CD1c-positive myeloid dendritic cell (primary cell): ENCODE measurements at regions not wholly inside any gene's neighbourhood (a gene's known extent, or its start where the extent isn't known, plus 50 kb on each side); places are given as distances from the start of the nearest gene placed in this dataset.
"Not testable (repeated sequence)": the region's sequence is repeated elsewhere in the genome, so short reads cannot be mapped to it uniquely, and the experiment has no call there.

Source experiments
- DNase-seq: peaks from one replicate; pipeline ENCODE4 v3.0.0-alpha.2; 2016; ENCODE audit errors: extremely low spot score

DNA sequence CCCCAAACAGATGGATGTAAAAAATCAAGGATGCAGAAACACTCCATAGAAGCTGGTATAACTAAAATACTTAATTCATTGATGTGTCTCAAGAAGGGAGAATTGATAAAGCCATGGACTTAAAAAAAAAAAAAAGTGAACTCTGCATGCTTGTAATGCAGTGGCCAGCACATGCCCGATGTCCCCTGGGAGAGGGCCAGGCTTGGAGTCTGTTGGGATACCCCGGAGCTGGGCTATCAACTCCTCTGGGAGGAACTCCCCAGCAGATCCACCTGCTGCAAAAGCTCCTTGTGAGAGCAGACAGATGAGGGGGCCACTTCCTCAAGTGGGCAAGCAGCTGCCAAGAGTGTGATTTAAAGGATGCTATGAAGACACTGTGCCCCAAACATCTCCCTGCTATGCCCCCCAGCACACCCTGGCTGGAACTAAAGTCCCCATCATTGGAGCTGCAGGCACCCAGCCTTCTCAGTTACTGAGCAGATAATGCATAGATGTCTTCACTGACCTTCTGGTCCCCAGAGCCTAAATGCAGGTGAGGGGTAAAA, 311.5 kb upstream of the ID2 start:
- DNase-seq, result no peak

DNA sequence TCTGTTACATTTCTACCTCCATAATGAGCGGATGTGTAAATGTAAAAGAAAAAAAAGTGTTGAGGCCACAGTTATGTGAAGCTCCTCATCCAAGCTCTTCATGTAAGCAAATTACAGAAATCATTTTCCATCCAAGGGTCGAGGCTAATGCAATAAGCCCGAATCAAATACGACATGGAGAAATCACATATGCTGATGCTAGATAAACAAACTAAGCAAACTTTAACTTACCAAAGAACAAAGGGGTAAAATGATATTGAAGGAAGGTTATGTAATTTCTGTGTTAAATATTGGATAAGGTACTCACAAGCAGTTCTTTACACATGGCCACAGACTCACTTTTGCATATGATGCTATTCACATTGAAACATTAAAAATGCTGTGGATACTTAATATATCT, 310.2 kb upstream of the ID2 start:
- no peak for DNase-seq

DNA sequence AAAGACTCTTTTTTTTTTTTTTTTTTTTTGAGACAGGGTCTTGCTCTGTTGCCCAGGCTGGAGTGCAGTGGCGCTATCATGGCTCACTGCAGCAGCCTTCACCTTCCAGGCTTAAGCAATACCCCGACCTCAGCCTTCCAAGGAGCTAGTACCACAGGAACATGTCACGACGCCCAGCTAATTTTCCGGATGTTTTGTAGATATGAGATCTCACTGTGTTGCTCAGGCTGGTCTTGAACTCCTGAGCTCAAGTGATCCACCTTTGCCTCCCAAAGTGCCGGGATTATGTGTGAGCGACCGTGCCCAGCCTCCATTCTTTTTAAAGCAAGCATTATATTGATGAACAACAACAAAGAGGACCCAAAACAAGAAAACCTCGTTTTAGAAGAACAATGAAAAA, 307.1 kb upstream of the ID2 start:
- DNase-seq, result no peak

DNA sequence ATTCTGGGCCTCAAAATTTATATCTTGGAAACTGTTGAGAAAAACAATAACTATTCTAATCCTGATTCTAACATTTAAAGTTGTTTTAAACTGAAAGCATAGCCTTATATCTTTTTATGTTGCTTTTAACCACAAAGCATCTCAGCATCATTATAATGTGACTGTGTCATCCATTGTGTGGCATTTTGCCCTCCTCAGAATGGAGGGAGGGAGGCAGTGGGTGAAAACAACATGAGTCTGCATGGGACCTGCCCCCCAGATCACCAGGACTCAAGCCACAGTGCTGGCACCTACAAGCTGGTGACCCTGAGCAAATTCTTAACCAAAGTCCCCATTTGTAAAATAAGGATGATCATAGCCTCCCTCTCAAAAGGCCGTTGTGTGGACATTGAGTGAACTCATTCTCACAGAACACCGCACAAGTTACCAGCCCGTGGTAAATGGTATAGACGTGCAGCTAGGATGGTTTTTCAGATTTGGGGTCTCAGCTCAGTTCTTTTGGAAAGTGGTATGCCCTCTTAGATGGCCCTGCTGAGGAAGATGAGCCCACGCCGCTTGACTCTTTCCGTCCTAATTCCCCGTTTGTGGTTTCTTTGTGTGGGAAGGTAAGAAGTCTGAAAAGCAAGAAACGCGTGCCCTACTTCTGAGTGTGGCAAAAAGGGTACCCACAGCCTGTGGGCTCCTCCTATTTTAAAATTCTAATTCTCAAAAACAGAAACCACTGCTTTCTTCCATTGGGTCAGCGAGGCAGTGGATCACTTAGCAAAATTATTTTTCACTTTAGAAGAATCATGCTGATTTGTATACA, 305.0 kb upstream of the ID2 start:
- peak; percentile 38 for DNase-seq

DNA sequence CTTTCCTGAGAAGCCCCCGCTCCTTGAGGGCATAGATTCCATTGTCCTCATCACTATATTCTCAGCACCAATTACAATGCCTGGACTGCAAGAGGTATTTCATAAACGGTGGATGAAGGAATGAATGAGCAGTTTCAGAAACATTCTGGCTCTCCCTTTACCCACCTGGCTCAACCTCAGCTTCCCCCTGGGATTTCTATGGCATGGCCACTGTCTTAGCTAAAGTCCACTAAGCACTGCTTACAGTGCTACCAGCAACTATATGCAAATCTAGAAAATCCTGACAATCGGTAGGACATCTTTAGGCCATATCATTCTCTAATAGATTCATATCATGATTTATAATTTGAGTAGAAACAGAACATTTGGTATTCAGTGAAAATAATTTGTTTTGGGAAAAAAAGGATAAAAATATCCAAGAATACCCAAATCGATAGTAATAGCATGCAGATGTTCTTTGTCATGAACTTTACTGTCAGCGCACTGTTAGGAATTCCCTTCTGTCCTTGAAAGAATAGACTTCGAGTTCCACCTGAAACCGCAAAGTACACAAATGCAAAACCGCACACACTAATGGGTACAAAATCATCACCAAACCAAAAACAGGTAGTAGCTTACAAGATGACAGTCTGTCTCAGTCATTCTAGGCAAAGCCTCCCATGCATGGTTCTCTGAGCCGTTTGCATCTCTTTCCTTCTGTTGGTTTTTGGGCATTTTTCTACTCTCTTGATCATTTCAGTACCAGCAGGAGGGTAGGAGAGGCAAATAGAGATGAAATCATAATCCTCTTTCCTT, 303.6 kb upstream of the ID2 start:
- DNase-seq, result no peak

DNA sequence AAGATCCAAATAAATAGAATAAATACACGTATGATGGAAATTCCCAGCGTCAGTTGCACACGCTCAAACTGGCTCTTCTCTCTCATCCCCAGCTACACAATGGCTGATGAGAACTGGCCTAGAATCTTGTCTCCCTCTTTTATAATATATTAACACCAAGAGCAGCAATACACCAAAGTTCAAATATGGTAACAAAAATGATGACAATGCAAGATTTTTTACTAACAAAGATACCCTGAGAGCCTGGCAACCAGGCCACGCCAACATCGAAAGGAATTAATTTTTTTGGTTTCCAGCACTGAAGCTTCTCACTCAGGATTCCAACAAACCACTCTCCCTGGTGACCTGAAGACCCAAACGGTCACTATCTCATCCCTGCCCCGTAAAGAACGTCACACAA, 302.7 kb upstream of the ID2 start:
- no peak for DNase-seq

DNA sequence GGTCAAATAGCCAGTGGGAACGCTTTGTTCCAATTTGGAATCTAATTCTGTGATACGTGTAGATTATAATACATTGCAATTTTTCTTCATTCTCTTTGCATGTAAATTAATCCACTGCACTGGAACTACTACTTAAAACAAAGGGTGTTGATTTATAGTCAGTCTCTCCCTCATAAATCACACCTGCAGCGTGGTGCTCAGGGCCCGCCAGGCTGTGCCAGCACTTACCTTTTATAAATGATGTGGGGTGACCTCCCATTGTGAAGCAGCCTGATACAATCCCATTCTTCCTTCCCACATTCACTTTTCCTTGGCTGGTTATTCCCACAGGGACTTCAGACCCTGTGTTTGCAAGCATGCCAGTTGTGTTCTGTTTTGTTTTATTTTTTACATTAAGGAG, 302.3 kb upstream of the ID2 start:
- DNase-seq, result no peak

DNA sequence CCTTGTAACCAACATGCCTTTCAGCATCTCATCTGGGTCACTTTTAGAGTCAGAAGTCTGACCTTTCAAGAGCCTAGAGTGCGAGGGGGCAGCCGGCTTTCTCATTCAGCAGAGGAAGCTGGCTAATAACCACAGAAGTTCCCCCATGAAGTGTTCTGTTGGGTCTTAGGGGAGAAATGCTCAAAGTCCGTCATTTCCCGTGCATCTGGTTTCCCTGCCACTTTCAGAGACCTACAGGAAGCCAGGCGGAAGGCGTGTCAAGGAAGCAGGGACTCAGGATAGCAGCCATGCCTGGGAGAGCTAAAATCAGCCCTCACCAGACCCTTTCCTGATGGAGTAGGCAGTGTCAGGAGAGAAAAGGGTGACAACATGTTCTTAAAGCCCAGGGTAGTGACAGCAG, 301.8 kb upstream of the ID2 start:
- peak; percentile 21 for DNase-seq

DNA sequence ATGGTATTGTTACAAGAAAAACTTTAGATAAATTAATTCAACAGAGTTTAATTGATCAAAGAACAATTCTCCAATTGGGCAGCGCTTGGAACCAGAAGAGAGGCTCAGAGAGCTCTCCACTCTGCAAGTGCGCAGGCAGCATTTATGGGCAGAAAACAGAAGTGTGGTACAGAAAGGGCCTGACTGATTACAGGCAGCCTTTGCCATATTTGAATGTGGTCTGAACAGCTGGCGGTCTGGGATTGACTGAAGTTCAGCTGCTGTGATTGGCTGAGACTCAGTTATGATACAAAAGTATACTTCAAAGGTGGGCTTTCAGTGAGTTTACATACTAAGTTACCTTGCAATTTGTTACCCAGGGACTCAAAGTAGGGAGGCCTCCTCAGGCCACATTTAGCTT, 301.3 kb upstream of the ID2 start:
- peak; percentile 21 for DNase-seq

DNA sequence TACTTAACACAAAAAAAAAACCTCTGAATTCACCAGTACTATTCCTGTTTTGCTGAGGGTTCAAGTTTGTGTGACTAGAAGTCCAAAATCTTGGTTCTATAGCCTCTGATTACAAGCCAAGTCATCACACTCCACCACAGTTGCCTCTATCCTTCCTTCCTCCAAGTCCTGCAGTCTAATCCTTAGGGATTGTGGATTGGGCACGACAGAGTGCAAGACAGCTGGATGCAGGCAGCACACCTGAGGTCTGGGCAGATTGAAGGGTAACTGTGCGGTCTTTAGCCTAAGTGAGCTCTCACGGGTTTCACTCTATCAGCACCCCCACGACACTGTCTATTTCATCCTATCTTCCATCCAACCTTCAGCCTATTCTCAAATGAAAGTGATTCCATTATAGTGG, 299.4 kb upstream of the ID2 start:
- DNase-seq, result no peak

DNA sequence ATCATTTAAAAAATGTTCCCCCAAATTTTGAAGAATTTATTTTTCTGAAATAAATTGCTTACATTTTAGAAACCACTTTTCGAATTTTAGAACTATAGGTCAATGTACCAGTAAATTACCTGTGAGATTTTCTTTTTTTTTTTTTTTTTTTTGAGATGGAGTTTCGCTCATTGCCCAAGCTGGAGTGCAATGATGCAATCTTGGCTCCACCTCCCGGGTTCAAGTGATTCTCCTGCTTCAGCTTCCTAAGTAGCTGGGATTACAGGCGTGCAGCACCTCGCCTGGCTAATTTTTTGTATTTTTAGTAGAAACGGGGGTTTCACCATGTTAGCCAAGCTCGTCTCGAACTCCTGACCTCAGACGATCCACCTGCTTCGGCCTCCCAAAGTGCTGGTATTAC, 295.1 kb upstream of the ID2 start:
- not testable (repeated sequence) for DNase-seq

DNA sequence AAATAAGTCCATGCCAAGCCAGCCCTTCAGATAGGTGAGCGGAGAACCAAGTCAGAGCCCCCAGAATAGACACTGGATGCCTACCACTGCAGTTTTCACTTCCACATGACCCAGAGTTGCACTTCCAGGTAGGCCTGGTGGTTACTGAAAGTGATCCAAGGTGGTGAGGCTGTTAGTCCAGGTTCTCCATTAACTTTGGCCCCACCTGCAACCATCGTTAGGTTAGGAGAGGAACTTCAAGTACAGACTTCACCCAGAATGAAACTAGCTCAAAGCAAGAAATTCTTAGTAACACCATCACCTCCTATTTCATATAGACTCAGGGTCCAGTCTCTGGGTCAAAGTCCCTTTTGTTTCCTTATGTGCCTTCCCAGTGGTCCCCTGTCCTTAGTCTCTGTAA, 293.1 kb upstream of the ID2 start:
- DNase-seq, result no peak

DNA sequence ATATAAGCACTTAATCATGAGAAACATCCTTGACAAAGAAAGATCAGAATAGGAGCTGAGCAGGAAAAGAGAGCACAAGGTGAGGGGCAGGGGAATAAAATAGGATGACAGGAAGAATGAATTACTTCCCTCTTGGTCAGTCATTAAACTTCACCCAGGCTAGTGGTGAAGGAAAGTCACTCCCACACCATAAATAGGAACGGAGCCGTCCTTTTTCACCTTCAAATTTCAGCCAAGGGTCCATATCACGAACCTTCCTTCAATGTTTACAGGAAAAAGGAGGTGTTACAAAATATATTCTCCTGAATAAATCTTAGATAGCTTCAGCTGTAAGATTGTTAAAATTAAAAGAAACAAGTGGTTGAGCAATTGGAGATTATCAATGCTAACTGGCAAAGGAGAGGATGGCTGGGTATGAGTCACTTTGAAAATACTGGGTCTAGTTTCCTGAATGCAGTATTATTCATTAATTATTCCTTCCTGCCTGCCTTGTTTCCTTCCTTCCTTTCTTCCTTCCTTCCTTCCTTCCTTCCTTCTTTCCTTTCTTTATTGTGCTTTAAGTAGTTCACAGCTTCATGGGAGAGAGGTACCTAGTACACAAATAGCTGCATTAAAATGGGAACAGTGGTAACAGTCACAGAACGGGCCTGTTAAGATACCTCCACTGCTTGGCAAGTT, 292.3 kb upstream of the ID2 start:
- no peak for DNase-seq

DNA sequence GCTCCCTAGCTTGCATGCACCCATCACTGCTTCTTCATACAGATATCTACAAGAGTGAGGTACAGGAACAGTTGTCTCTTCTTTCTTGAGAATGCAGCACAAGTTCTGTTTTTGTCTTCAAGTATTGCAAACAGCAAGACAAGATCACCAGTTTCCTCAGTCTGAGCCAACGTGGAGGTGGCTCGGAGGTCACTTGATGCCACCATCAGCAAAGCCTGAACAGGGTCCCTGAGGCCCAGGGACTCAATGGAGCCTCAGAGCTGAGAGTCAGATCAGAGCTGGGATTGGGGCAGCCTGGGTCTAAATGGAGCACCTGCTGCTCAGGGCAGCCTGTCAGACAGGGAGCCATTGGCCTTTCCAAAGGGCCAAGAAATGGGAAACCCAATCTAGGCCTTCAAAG, 290.7 kb upstream of the ID2 start:
- DNase-seq, result no peak

DNA sequence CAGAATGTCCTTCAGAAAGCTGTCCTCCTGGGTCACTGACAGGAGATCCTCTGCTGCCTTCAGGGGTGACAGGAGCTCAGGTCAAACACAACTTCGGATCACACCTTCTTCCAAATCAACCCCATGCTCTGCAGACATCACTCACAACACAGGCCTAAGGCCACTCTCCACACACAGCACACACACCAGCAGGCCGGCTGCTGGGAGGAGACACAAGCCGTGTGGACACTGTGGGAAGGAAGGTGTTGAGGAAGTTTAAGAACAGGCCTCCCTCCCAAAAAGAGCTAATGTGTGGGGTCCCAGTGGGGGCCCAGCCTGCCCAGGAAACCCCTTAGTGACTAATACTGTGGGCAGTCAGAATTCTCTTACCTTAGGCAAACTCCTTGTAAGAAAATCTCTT, 290.3 kb upstream of the ID2 start:
- DNase-seq, result no peak

DNA sequence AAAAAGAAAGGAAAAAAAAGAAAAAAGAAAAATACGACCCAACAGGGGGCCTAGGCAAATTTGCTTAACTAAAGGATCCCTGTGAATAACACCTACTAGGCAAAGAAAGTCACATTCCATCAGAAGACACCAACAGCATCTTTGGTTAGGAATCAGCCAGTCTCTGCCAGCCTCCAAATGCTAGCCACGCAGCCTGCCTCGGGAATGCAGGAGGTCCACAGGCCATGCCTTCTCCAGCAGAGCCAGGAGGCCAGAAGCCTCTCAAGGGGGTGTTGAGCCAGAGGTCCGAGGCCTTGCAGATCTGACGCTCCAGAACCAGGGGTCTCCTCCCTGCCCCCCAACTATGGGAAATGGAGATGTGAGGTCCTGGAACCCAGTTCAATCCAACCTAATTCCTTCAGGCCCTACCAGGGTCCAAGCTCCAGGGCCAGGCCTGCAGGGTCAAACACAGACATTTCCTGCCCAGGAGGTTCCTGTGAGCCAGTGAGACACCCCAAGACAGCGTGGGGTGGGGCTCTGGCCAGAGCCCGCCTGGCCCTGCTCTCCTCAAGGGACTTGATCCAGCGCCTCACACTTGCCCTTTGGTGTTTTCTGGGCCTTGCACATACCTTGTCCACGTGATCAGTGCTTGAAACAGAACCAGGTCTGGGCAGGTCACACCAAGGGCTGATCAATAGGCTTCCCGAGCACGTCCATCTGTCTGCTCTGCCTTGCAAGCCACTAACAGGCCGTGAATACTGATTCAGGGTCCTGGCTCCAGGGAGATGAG, 289.6 kb upstream of the ID2 start:
- no peak for DNase-seq

DNA sequence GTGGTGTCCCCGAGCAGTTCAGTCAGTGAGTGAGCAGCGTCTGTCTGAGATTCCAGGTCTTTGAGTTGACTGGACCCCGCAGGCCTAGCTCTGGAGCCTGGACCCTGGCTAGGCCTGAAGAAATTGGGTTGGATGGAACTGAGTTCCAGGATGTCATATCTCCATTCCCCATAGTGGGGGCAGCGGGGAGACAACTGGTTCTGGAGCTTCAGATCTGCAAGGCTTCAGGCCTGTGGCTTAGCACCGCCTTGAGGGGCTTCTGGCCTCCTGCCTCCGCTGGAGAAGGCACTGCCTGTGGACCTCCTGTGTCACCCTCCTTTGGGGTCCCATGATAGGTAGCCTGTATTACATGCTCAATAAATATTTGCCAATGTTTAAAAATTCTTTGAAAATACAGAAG, 288.4 kb upstream of the ID2 start:
- no peak for DNase-seq

DNA sequence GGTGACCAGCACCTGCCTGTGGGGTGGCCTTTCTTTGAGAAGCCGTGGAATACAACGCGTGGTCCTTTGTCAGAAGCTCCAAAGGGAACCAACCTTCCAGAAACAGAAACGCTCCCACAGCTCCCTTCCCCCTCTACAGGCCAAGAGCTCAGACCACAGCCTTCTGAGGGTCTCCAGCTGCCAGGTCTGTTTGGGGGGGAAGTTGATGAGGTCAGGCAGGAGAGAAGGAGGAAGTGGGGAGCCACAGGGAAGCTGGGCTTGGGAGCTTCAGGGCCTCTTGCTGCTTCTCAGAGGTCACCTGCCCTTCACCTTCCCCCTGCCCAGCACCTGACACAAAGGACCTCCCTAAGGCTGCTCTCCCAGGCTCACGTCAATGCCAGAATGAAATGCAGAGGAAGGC, 287.7 kb upstream of the ID2 start:
- peak; percentile 74 for DNase-seq

DNA sequence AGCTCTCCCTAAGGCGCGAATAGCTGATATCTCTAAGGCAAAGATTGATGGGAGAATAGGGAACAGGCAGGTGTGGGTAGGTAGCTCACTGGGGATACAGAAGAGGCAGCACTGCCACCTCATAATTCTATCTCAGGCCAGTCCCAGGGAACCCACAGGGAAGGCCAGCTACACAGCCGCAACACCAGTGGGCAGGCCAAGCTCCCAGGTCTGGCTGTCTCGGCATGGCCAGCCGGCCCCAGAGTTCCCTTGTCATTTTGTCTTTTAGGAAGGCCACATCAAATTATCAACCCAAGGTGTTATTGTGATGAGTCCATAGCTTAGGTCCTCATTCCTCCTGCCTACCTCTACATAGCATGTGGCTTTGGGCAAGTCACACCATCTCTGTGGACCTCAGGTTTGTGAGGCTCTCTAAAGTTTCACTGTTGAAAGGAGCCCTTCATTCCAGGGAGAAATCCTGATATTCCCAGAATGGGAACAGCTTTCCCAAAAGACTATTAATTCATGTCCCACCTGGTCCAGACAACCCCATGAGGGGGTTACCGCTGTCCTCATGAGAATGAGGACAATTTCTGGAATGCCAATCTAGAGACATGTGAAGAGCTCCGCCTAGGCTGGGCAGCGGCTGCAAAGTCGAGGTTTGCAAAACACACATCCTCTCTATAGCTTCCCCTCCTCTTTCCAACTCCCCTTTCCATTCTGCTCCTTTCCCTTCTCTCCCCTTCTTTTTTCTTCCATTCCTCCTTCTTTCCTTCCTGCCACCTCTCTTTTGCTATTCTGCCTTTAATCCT, 287.1 kb upstream of the ID2 start:
- no peak for DNase-seq

DNA sequence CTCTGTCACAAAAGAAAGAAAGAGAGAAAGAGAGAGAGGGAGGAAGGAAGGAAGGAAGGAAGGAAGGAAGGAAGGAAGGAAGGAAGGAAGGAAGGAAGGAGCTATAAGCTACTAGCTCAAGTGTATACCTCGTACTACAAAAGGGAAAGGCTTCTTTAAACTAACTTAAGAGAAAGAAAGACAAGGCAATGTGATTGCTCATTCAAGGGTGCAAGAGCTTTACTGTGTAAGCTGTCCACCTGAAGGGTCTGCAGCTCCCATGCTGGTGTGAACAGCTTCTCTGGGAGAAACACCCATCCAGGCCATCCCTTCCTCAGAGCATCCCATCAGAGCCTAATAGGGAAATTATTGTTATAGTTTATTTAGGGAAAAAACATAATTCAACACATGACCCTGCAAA, 286.1 kb upstream of the ID2 start:
- no peak for DNase-seq
